CD4-positive, alpha-beta memory T cell (primary cell): ENCODE measurements at regions not wholly inside any gene's neighbourhood (a gene's known extent, or its start where the extent isn't known, plus 50 kb on each side); places are given as distances from the start of the nearest gene placed in this dataset.
A peak's percentile ranks its signal among the peaks of the same experiment; 100 is the strongest.

Experiments used
- CTCF ChIA-PET: fragments of 350-600 bp; sonication (Branson Sonifier 250); formaldehyde crosslinking; loops from one replicate; lab custom pipeline; 2021; ENCODE audit warnings: inconsistent platforms; ENCODE audit not compliant: partially characterized antibody; lab: Charles Lee
- POLR2A ChIA-PET: fragments of 350-600 bp; sonication (Branson Sonifier 250); formaldehyde crosslinking; loops from one replicate; lab custom pipeline; 2021; ENCODE audit not compliant: partially characterized antibody; lab: Charles Lee
- DNase-seq, 5 donors: peaks; one replicate each; pipeline versions ENCODE4 v3.0.0 to v3.0.0-alpha.2; 2020 to 2022; ENCODE audit warnings: mixed read lengths in 1 of 5
- H3K27ac ChIP-seq: one replicate; pipeline ENCODE4 v1.7.0; 2013; ENCODE audit warnings: low read depth, low read length
- H3K27me3 ChIP-seq: 2 replicates; pipeline ENCODE4 v1.7.0; 2013; ENCODE audit warnings: mild to moderate bottlenecking, low read length, moderate library complexity; ENCODE audit not compliant: insufficient read depth
- H3K36me3 ChIP-seq: 2 replicates; pipeline ENCODE4 v1.7.0; 2013; ENCODE audit warnings: mild to moderate bottlenecking, low read length, moderate library complexity; ENCODE audit not compliant: insufficient read depth
- H3K4me1 ChIP-seq: 2 replicates; pipeline ENCODE4 v1.7.0; 2013; ENCODE audit warnings: mild to moderate bottlenecking, low read length, moderate library complexity; ENCODE audit not compliant: insufficient read depth
- H3K4me3 ChIP-seq, 2 donors: one replicate each; pipeline ENCODE4 v1.7.0; 2013; ENCODE audit warnings: low read length in 2 of 2, mild to moderate bottlenecking in 1 of 2
- H3K9me3 ChIP-seq, 2 donors: one replicate each; pipeline ENCODE4 v1.7.0; 2013; ENCODE audit warnings: low read length in 2 of 2, control low read depth in 1 of 2; ENCODE audit not compliant: control insufficient read depth in 1 of 2
- H3K27ac Mint-ChIP-seq, 7 donors: one replicate each; pipeline ENCODE4 v1.8.0; 2020 to 2021; ENCODE audit warnings: mixed read lengths in 7 of 7, mild to moderate bottlenecking in 6 of 7, inconsistent platforms in 3 of 7, moderate library complexity in 3 of 7
- H3K27me3 Mint-ChIP-seq, 2 donors: one replicate each; pipeline ENCODE4 v1.8.0; 2020 to 2021; ENCODE audit warnings: mixed read lengths in 2 of 2
- H3K36me3 Mint-ChIP-seq, 2 donors: one replicate each; pipeline ENCODE4 v1.8.0; 2020 to 2021; ENCODE audit warnings: mixed read lengths in 2 of 2, inconsistent platforms in 1 of 2, mild to moderate bottlenecking in 1 of 2
- H3K4me1 Mint-ChIP-seq, 4 donors: one replicate each; pipeline ENCODE4 v1.8.0; 2020 to 2021; ENCODE audit warnings: mixed read lengths in 4 of 4, mild to moderate bottlenecking in 1 of 4
- H3K4me3 Mint-ChIP-seq, 8 donors: one replicate each; pipeline ENCODE4 v1.8.0; 2020 to 2021; ENCODE audit warnings: mixed read lengths in 8 of 8, mild to moderate bottlenecking in 7 of 8, moderate library complexity in 6 of 8, inconsistent platforms in 3 of 8
- H3K9me3 Mint-ChIP-seq, 8 donors: one replicate each; pipeline ENCODE4 v1.8.0; 2020 to 2021; ENCODE audit warnings: mixed read lengths in 8 of 8, mild to moderate bottlenecking in 5 of 8, inconsistent platforms in 3 of 8, moderate library complexity in 1 of 8
- intact Hi-C: fragments of 100-400 bp; cut with micrococcal nuclease; formaldehyde crosslinking; loops from one replicate; pipeline ENCODE4 v1.15.1; 2023

DNA sequence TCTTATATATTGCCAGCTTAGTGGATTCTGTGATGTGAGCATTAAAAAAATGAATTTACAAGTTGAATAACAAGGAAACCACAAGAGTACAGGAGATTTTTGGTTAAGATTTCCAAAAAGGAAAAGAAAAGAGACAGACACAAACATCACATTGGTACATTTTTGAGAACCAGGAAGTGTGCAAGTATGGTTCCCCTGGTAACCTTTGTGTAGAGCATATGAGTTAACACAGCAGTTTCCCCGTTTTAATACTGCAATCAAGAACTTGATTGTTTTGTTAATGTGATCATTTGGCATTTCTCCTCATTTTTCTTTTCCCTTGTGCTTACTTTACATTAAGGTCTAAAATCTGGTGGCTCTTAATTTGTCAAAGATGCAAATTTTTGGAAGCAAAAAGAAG, 490.4 kb upstream of the ATP2B1 start:
- H3K27me3 ChIP-seq = no peaks in the 10 kb centered on the region
- H3K9me3 ChIP-seq = no peaks in the 10 kb centered on the region
- H3K36me3 Mint-ChIP-seq = no peaks in the 10 kb centered on the region
- H3K4me1 Mint-ChIP-seq = peaks cover 11 to 17% (median 14%) of the 10 kb centered on the region in 4 donors
- H3K4me1 ChIP-seq = peaks cover 12% of the 10 kb centered on the region
- H3K27me3 Mint-ChIP-seq = no peaks in the 10 kb centered on the region
- H3K27ac ChIP-seq = no peak overlapping the region
- H3K9me3 Mint-ChIP-seq = peaks cover 0 to 2% (median 0%) of the 10 kb centered on the region in 8 donors
- intact Hi-C loops = no loop called here
- ChIA-PET CTCF (no interaction called here), POLR2A (no interaction called here)
- no peaks in the 10 kb centered on the region for H3K36me3 ChIP-seq
- DNase-seq = peak in 3 of 5 donors; percentile 6 to 28 (median 8)
- peak overlapping the region in 5 of 7 donors; percentile 12 to 84 (median 33) for H3K27ac Mint-ChIP-seq
- no peak overlapping the region for H3K4me3 ChIP-seq
- H3K4me3 Mint-ChIP-seq = peak overlapping the region in 4 of 8 donors; percentile 4 to 65 (median 26)

DNA sequence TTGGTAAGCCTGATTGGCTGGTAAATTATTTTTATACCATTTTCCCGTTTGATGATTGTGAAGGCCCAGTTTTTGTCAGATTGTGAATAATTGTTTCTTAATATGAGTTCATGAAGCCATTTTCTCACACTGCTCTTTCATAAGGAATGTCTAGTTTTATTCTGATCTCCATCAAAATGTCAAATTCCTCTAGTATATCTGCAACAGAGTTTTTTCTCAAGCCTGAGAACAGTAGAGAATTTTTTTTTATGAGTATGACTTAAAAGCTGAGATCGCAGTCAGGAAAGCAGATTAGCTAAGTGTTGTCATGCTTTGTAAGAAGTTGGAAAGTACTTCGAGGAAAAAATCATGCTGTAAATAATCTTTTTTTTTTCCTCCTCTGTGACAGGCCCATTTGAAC, 484.9 kb upstream of the ATP2B1 start:
- H3K4me1 Mint-ChIP-seq = peaks cover 0 to 1% (median 0%) of the 10 kb centered on the region in 4 donors
- Histone ChIP-seq H3K27me3 (no peaks in the 10 kb centered on the region), H3K36me3 (no peaks in the 10 kb centered on the region), H3K27ac (no peak overlapping the region), H3K9me3 (no peaks in the 10 kb centered on the region), H3K4me3 (no peak overlapping the region), H3K4me1 (peaks cover 1% of the 10 kb centered on the region)
- peaks cover 0 to 4% (median 0%) of the 10 kb centered on the region in 8 donors for H3K9me3 Mint-ChIP-seq
- H3K27me3 Mint-ChIP-seq = no peaks in the 10 kb centered on the region
- no peak for DNase-seq
- intact Hi-C loops = no loop called here
- no peak overlapping the region for H3K27ac Mint-ChIP-seq
- H3K4me3 Mint-ChIP-seq = no peak overlapping the region
- CTCF ChIA-PET = no interaction called here
- POLR2A ChIA-PET = no interaction called here
- no peaks in the 10 kb centered on the region for H3K36me3 Mint-ChIP-seq

DNA sequence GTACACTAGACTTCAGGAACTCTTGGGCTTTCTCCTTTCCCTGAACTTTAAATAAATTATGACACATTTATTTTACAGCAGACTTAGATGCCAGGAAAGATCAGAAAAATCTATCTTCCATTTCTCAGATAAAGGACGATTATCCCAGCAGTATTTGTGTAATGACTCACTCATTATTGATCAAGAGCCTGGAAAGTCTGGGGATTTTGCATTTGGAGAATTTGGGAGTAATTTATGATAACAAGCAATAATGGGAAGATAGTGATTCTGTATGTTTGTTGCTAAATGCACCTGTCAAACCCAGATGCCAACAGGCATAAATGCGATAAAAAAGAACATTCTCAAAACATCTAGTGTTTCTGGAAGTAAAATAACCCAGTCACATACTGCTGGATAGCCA, 480.2 kb upstream of the ATP2B1 start:
- Mint-ChIP-seq H3K4me1 (peaks cover 0 to 5% (median 1%) of the 10 kb centered on the region in 4 donors), H3K27me3 (peaks cover 0 to 3% of the 10 kb centered on the region in 2 donors), H3K36me3 (no peaks in the 10 kb centered on the region), H3K27ac (no peak overlapping the region), H3K9me3 (peaks cover 0 to 8% (median 3%) of the 10 kb centered on the region in 8 donors), H3K4me3 (no peak overlapping the region)
- CTCF ChIA-PET = no interaction called here
- H3K4me1 ChIP-seq = no peaks in the 10 kb centered on the region
- H3K27me3 ChIP-seq = no peaks in the 10 kb centered on the region
- no peaks in the 10 kb centered on the region for H3K9me3 ChIP-seq
- no peaks in the 10 kb centered on the region for H3K36me3 ChIP-seq
- POLR2A ChIA-PET = no interaction called here
- no peak overlapping the region for H3K4me3 ChIP-seq
- no peak overlapping the region for H3K27ac ChIP-seq
- intact Hi-C loops = no loop called here
- no peak for DNase-seq

DNA sequence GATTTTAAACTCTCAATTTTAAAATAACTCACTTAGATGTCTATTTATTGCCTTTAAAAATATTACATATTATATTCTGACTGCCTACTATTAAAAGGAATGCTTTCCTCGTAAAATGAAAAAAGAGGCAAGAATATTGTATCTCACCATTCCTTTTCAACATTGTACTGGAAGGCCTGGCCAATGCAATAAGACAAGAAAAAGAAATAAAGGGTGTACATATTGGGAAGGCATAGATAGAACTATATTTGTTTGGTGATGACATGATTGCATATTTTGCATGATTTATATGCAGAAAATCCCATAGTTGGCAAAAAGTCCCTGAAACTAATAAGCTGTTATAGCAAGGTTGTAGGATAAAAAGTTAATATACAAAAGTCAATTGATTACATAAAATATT, 474.6 kb upstream of the ATP2B1 start:
- H3K4me3 Mint-ChIP-seq = no peak overlapping the region
- H3K9me3 ChIP-seq = no peaks in the 10 kb centered on the region

DNA sequence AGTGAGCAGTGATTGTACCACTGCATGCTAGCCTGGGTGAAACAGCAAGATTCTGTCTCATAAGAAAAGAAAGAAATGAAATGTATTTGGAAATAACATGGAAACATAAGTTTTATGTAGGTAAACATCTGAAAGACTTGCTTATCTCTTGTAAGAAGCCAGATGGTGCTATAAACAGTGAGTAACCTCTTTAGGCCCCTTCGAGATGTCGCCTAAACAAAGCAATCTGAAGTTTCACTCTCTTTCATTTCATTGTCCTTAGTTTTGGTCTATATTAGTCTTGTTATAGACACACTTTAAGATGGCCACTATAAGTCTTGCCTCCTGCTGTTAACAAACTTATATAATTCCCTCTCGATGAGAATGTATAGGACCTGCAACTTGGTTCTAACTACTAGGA, 472.6 kb upstream of the ATP2B1 start:
- Mint-ChIP-seq H3K27ac (no peak overlapping the region), H3K9me3 (peaks cover 0 to 21% (median 12%) of the 10 kb centered on the region in 8 donors), H3K4me3 (no peak overlapping the region), H3K4me1 (peaks cover 0 to 3% (median under 1%) of the 10 kb centered on the region in 4 donors), H3K27me3 (no peaks in the 10 kb centered on the region), H3K36me3 (no peaks in the 10 kb centered on the region)
- H3K27ac ChIP-seq = no peak overlapping the region
- POLR2A ChIA-PET = no interaction called here
- no peaks in the 10 kb centered on the region for H3K4me1 ChIP-seq
- no peaks in the 10 kb centered on the region for H3K27me3 ChIP-seq
- no peaks in the 10 kb centered on the region for H3K36me3 ChIP-seq
- no peaks in the 10 kb centered on the region for H3K9me3 ChIP-seq
- intact Hi-C loops = no loop called here
- H3K4me3 ChIP-seq = no peak overlapping the region
- CTCF ChIA-PET = no interaction called here
- DNase-seq = no peak

More for the DNA sequence above, 474.6 kb upstream of the ATP2B1 start:
- no peaks in the 10 kb centered on the region for H3K36me3 Mint-ChIP-seq
- Histone ChIP-seq H3K4me3 (no peak overlapping the region), H3K4me1 (no peaks in the 10 kb centered on the region), H3K27me3 (no peaks in the 10 kb centered on the region), H3K27ac (no peak overlapping the region), H3K36me3 (no peaks in the 10 kb centered on the region)
- H3K4me1 Mint-ChIP-seq = peaks cover 0 to 5% (median 1%) of the 10 kb centered on the region in 4 donors
- H3K9me3 Mint-ChIP-seq = peaks cover 0 to 21% (median 12%) of the 10 kb centered on the region in 8 donors
- ChIA-PET CTCF (no interaction called here), POLR2A (no interaction called here)
- intact Hi-C loops = no loop called here
- no peak for DNase-seq
- H3K27me3 Mint-ChIP-seq = peaks cover 0 to 3% of the 10 kb centered on the region in 2 donors
- H3K27ac Mint-ChIP-seq = no peak overlapping the region

DNA sequence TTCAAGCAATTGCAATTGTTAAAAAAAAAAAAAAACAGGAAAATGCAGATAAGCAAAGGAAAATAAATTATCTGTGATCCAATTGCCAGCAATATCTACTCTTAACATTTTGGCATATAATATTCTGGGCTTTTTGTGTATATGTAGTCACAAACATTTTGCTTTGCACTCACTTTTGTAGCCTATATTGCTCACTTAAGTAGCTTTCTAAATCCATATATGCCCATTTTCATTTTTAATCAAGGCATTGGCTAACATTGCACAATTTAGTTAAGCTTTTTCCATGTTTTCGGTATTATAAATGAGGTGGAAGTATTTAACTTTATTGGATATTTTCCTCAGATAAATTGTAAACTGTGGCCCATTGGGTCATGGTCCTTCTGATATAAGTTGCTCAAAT, 466.3 kb upstream of the ATP2B1 start:
- POLR2A ChIA-PET = interaction anchor here (0.5 kb wide), 1 partner anchor 32 kb away, joined by 3 read pairs; no protein-coding TSS in a partner anchor
- no peak overlapping the region for H3K27ac Mint-ChIP-seq
- peaks cover 0 to 2% (median 0%) of the 10 kb centered on the region in 4 donors for H3K4me1 Mint-ChIP-seq
- no peak overlapping the region for H3K4me3 ChIP-seq
- DNase-seq = no peak
- intact Hi-C loops = no loop called here
- H3K27me3 Mint-ChIP-seq = no peaks in the 10 kb centered on the region
- H3K27me3 ChIP-seq = no peaks in the 10 kb centered on the region
- no peaks in the 10 kb centered on the region for H3K36me3 ChIP-seq
- H3K4me1 ChIP-seq = no peaks in the 10 kb centered on the region
- H3K4me3 Mint-ChIP-seq = no peak overlapping the region
- peaks cover 0 to 2% (median 0%) of the 10 kb centered on the region in 8 donors for H3K9me3 Mint-ChIP-seq
- H3K27ac ChIP-seq = no peak overlapping the region
- no peaks in the 10 kb centered on the region for H3K36me3 Mint-ChIP-seq
- no peaks in the 10 kb centered on the region for H3K9me3 ChIP-seq
- CTCF ChIA-PET = no interaction called here

DNA sequence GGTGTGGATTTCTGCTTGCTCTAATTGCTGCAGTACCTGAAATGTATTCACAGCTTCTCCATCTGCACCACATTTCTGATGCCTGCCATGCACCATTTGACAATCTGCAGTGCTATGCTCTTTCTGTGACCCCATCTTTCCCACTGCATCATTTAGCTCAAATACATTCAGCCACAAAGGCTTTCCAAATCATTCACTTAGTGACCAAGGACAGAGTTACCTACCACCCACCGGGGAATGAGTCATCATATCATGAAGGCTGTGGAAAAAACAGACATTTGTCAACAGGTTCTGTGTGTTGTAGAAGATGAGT, 465.5 kb upstream of the ATP2B1 start:
- H3K4me1 ChIP-seq = no peaks in the 10 kb centered on the region
- intact Hi-C loops = no loop called here
- H3K27ac ChIP-seq = no peak overlapping the region
- Mint-ChIP-seq H3K9me3 (peaks cover 0 to 2% (median 0%) of the 10 kb centered on the region in 8 donors), H3K27me3 (no peaks in the 10 kb centered on the region), H3K4me3 (no peak overlapping the region), H3K36me3 (no peaks in the 10 kb centered on the region), H3K27ac (no peak overlapping the region), H3K4me1 (peaks cover 0 to 2% (median 0%) of the 10 kb centered on the region in 4 donors)
- no peaks in the 10 kb centered on the region for H3K36me3 ChIP-seq
- CTCF ChIA-PET = no interaction called here
- POLR2A ChIA-PET = no interaction called here
- no peak for DNase-seq
- H3K27me3 ChIP-seq = no peaks in the 10 kb centered on the region
- no peak overlapping the region for H3K4me3 ChIP-seq
- H3K9me3 ChIP-seq = no peaks in the 10 kb centered on the region
